GM23338 (cell line): ENCODE measurements at regions not wholly inside any gene's neighbourhood (a gene's known extent, or its start where the extent isn't known, plus 50 kb on each side); places are given as distances from the start of the nearest gene placed in this dataset.
"Not testable (repeated sequence)": the region's sequence is repeated elsewhere in the genome, so short reads cannot be mapped to it uniquely, and the experiment has no call there.

Source experiments
- ATAC-seq: fragments of 200-7000 bp; cut with Tn5 transposase; 3 replicates; pipeline ENCODE4 v1.9.1; 2020
- DNase-seq: peaks from one replicate; pipeline ENCODE4 v3.0.0-alpha.2; 2015; ENCODE audit warnings: low spot score
- H2AFZ ChIP-seq: fragments of 200-600 bp; sonication (generic); 2 replicates; pipeline ENCODE4 v1.8.0; 2016; ENCODE audit warnings: antibody characterized with exemption, mild to moderate bottlenecking, moderate library complexity
- H3F3A ChIP-seq: fragments of 200-600 bp; sonication (generic); replicated peaks from 2 replicates; pipeline ENCODE4 v1.8.0; 2017; ENCODE audit warnings: antibody characterized with exemption, mixed run types, low read depth
- H3K27ac ChIP-seq: fragments of 200-600 bp; sonication (generic); 2 replicates; pipeline ENCODE4 v1.6.1; 2016; ENCODE audit warnings: low read depth
- H3K27me3 ChIP-seq: fragments of 200-600 bp; sonication (generic); 2 replicates; pipeline ENCODE4 v1.8.0; 2016; ENCODE audit warnings: mild to moderate bottlenecking, mixed run types, moderate library complexity; ENCODE audit not compliant: insufficient read depth
- H3K36me3 ChIP-seq: fragments of 200-600 bp; sonication (generic); 2 replicates; pipeline ENCODE4 v1.8.0; 2016; ENCODE audit warnings: mild to moderate bottlenecking; ENCODE audit not compliant: insufficient read depth
- H3K4me1 ChIP-seq: fragments of 200-600 bp; sonication (generic); 2 replicates; pipeline ENCODE4 v1.8.0; 2016; ENCODE audit warnings: mild to moderate bottlenecking, moderate library complexity; ENCODE audit not compliant: insufficient read depth
- H3K4me2 ChIP-seq: fragments of 200-600 bp; sonication (generic); 2 replicates; pipeline ENCODE4 v1.7.1; 2017; ENCODE audit warnings: mixed run types
- H3K4me3 ChIP-seq: fragments of 200-600 bp; sonication (generic); 2 replicates; pipeline ENCODE4 v1.6.1; 2016; ENCODE audit warnings: mixed run types
- H3K79me2 ChIP-seq: fragments of 200-600 bp; sonication (generic); replicated peaks from 2 replicates; pipeline ENCODE4 v1.8.0; 2017; ENCODE audit warnings: mild to moderate bottlenecking; ENCODE audit not compliant: insufficient read depth
- H3K9me2 ChIP-seq: fragments of 200-600 bp; sonication (generic); 2 replicates; pipeline ENCODE4 v1.8.0; 2017; ENCODE audit not compliant: insufficient read depth
- H4K20me1 ChIP-seq: fragments of 200-600 bp; sonication (generic); replicated peaks from 2 replicates; pipeline ENCODE4 v1.8.0; 2017; ENCODE audit warnings: mild to moderate bottlenecking; ENCODE audit not compliant: insufficient read depth
- H3K27ac Mint-ChIP-seq: 2 replicates; pipeline ENCODE4 v1.8.0; 2020; ENCODE audit warnings: inconsistent platforms, mild to moderate bottlenecking, moderate library complexity, mixed read lengths
- H3K27me3 Mint-ChIP-seq: 3 replicates; pipeline ENCODE4 v1.8.0; 2022; ENCODE audit warnings: low read depth, mild to moderate bottlenecking, moderate library complexity, mixed read lengths, inconsistent platforms; ENCODE audit not compliant: insufficient read depth, poor library complexity
- H3K36me3 Mint-ChIP-seq: 3 replicates; pipeline ENCODE4 v1.8.0; 2021; ENCODE audit warnings: low read depth, mild to moderate bottlenecking, inconsistent platforms, moderate library complexity, mixed read lengths
- H3K4me1 Mint-ChIP-seq: 3 replicates; pipeline ENCODE4 v1.8.0; 2020; ENCODE audit warnings: mild to moderate bottlenecking, inconsistent platforms, mixed read lengths
- H3K4me3 Mint-ChIP-seq: 3 replicates; pipeline ENCODE4 v1.8.0; 2021; ENCODE audit warnings: moderate library complexity, mild to moderate bottlenecking, inconsistent platforms, mixed read lengths
- H3K9me3 Mint-ChIP-seq: 3 replicates; pipeline ENCODE4 v1.8.0; 2020; ENCODE audit warnings: moderate library complexity, mild to moderate bottlenecking, inconsistent platforms, mixed read lengths
- CREB1 ChIP-seq: fragments of 250-450 bp; sonication (Bioruptor Pico); IDR thresholded peaks from 2 replicates; pipeline ENCODE4 v1.5.0; 2020; ENCODE audit warnings: low read depth, mild to moderate bottlenecking, moderate library complexity
- CTCF ChIP-seq, 2 experiments: fragments of 200-600 bp in 1 of 2; sonication (generic) in 1 of 2; conservative IDR thresholded peaks; 2 replicates each; pipeline versions ENCODE4 v1.5.1 to v1.6.1; 2016 to 2017; ENCODE audit warnings: antibody characterized with exemption in 2 of 2, low read depth in 2 of 2, mild to moderate bottlenecking in 2 of 2, moderate library complexity in 1 of 2
- ETS1 ChIP-seq: IDR thresholded peaks from 2 replicates; pipeline ENCODE4 v1.6.1; 2016; ENCODE audit warnings: antibody characterized with exemption
- EZH2 ChIP-seq: fragments of 200-600 bp; sonication (generic); IDR thresholded peaks from one replicate; pipeline ENCODE4 v1.8.0; 2017; ENCODE audit warnings: antibody characterized with exemption, mild to moderate bottlenecking, low read depth; ENCODE audit not compliant: unreplicated experiment
- EZH2phosphoT487 ChIP-seq: fragments of 200-600 bp; sonication (generic); IDR thresholded peaks from one replicate; pipeline ENCODE4 v1.8.1; 2018; ENCODE audit warnings: antibody characterized with exemption; ENCODE audit not compliant: unreplicated experiment
- JUNB ChIP-seq: IDR thresholded peaks from one replicate; pipeline ENCODE4 v1.6.1; 2016; ENCODE audit warnings: antibody characterized with exemption; ENCODE audit not compliant: unreplicated experiment
- POLR2AphosphoS5 ChIP-seq: IDR thresholded peaks from 2 replicates; pipeline ENCODE4 v1.6.1; 2016; ENCODE audit warnings: antibody characterized with exemption, low read depth
- REST ChIP-seq: IDR thresholded peaks from one replicate; pipeline ENCODE4 v1.6.1; 2018; ENCODE audit warnings: antibody characterized with exemption; ENCODE audit not compliant: unreplicated experiment
- ZNF114 ChIP-seq: fragments of 250-450 bp; sonication (Bioruptor Pico); IDR thresholded peaks from 2 replicates; pipeline ENCODE4 v1.5.0; 2020; ENCODE audit warnings: mild to moderate bottlenecking, moderate library complexity
- ZNF331 ChIP-seq: fragments of 250-450 bp; sonication (Bioruptor Pico); IDR thresholded peaks from 2 replicates; pipeline ENCODE4 v1.5.0; 2020; ENCODE audit warnings: low read depth, mild to moderate bottlenecking, moderate library complexity
- ZNF462 ChIP-seq: fragments of 250-450 bp; sonication (Bioruptor Pico); IDR thresholded peaks from 2 replicates; pipeline ENCODE4 v1.5.0; 2020; ENCODE audit warnings: mild to moderate bottlenecking, moderate library complexity

- peaks cover 10% of the 10 kb centered on the region; the same call in 1 of the 3 replicates for H3K9me3 Mint-ChIP-seq
- no peaks in the 10 kb centered on the region for H3F3A ChIP-seq
- H3K9me2 ChIP-seq = no peaks in the 10 kb centered on the region; the same call in 1 of the 2 replicates
- H3K27me3 Mint-ChIP-seq = no peaks in the 10 kb centered on the region
- no peaks in the 10 kb centered on the region for H3K27me3 ChIP-seq
- H3K27ac Mint-ChIP-seq = no peak overlapping the region
- H3K36me3 ChIP-seq = no peaks in the 10 kb centered on the region
- TF ChIP-seq EZH2 = no peak
- TF ChIP-seq CTCF (conservative IDR thresholded peaks at IDR 0.05; ENCODE audit: low read depth in 2 of 2) = no peak
- no peak for TF ChIP-seq POLR2AphosphoS5
- TF ChIP-seq EZH2phosphoT487 = no peak
- no peak for TF ChIP-seq ZNF331 (CRISPR knock-in tag)
- TF ChIP-seq JUNB = no peak
- TF ChIP-seq REST = no peak
- no peak for TF ChIP-seq ZNF114 (CRISPR knock-in tag)
- TF ChIP-seq CREB1 (CRISPR knock-in tag) = no peak
- TF ChIP-seq ZNF462 (CRISPR knock-in tag) = no peak
- TF ChIP-seq ETS1 = no peak
- H3K4me1 Mint-ChIP-seq = 0 out of 3 replicates have a peak, but pooled peaks cover 4% of the 10 kb centered on the region
- H3K4me1 ChIP-seq = no peaks in the 10 kb centered on the region
- ATAC-seq (no peak), DNase-seq (no peak)
- H3K36me3 Mint-ChIP-seq = no peaks in the 10 kb centered on the region
- H3K79me2 ChIP-seq = no peaks in the 10 kb centered on the region
- no peaks in the 10 kb centered on the region for H4K20me1 ChIP-seq
- H3K4me2 ChIP-seq = no peak overlapping the region
- no peak overlapping the region for H2AFZ ChIP-seq
- H3K4me3 Mint-ChIP-seq = no peak overlapping the region
- H3K4me3 ChIP-seq = no peak overlapping the region
- no peak overlapping the region for H3K27ac ChIP-seq
Measured at GRCh38 chr5:39654715-39655114, 229.9 kb upstream of the DAB2 start.

GRCh38 chr5:39652481-39652880 lies 227.7 kb upstream of the DAB2 start:
- not testable (repeated sequence) for H3K36me3 ChIP-seq, H3K4me2 ChIP-seq, H3K36me3 Mint-ChIP-seq, H3K27me3 Mint-ChIP-seq, H3K27ac Mint-ChIP-seq, H3K4me3 Mint-ChIP-seq, H4K20me1 ChIP-seq, H3K4me1 ChIP-seq, H3K27ac ChIP-seq, H3F3A ChIP-seq, H3K9me3 Mint-ChIP-seq, ATAC-seq, DNase-seq, H3K79me2 ChIP-seq, H3K4me3 ChIP-seq, H3K9me2 ChIP-seq, H3K27me3 ChIP-seq, H2AFZ ChIP-seq, H3K4me1 Mint-ChIP-seq
